RPMI7951 (cell line): ENCODE measurements at regions not wholly inside any gene's neighbourhood (a gene's known extent, or its start where the extent isn't known, plus 50 kb on each side); places are given as distances from the start of the nearest gene placed in this dataset.
"Not testable (repeated sequence)": the region's sequence is repeated elsewhere in the genome, so short reads cannot be mapped to it uniquely, and the experiment has no call there.

Experiments used
- DNase-seq: peaks from one replicate; pipeline ENCODE4 v3.0.0-alpha.2; 2012; ENCODE audit warnings: low read depth

- DNase-seq, result no peak
Observed at GRCh38 chr4:126136922-126137781, 822.4 kb downstream of the FAT4 start.

- DNase-seq, result no peak
Observed at GRCh38 chr4:126137782-126138170, 823.0 kb downstream of the FAT4 start.

- no peak for DNase-seq
Observed at GRCh38 chr4:126144543-126145237, 829.9 kb downstream of the FAT4 start.

GRCh38 chr4:126168484-126168883 lies 853.7 kb downstream of the FAT4 start:
- no peak for DNase-seq

- no peak for DNase-seq
Observed at GRCh38 chr4:126172126-126172525, 857.4 kb downstream of the FAT4 start.

DNA sequence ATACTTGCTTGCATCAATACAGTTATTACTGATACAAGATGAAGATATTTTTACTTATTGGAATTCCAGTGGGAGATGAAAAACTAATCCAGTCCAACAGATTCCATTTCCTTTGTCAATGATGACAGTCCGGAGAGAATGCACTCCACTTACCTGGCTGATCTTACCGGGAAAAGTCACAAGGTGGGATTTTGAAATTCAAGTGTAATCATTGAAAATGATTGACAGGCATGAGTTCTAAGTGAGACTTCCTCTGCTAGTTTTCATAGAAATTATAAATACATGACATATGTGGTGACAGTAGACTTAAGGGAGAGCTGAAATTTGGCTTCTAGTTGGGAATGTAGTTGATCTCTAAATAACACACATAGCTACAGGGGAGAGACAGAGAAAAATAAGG lies 859.9 kb downstream of the FAT4 start:
- DNase-seq, result no peak

DNA sequence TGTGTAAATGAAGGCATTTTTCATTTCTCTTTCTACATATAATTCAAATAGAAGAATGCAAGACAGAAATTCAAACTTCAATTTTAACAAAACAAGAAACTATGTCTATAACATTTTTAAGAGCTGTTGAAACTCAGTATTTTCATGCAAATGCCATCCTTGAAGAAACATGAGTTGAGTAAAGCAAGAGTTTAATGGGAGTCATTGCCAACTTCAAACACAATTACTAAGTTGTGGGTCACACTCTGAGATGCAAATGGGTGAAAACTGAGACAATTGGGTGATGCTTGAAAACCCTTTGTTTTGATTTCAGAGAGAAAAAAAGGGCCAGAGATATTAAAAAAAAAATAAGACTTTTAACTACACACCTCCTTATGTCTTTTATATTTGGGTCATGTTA lies 865.9 kb downstream of the FAT4 start:
- no peak for DNase-seq

DNA sequence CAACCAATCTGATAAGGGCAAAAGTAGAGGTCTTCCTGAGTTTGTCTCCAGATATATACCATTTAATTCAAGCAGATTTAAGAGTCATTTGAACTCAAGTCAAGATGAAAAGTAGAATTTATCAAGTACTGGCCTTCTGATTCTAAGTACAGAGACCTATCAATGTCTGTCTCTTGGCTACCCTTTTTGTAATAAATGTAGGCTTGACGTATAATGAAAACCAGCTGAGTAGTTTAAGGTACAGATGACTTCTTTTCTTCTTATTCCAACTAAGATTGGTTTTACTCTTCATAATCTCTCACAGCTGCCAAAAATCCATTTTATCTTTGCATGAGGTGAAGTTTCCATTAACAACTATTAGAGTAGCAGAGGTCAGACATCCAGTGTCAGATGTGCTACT lies 867.6 kb downstream of the FAT4 start:
- DNase-seq, result no peak

DNA sequence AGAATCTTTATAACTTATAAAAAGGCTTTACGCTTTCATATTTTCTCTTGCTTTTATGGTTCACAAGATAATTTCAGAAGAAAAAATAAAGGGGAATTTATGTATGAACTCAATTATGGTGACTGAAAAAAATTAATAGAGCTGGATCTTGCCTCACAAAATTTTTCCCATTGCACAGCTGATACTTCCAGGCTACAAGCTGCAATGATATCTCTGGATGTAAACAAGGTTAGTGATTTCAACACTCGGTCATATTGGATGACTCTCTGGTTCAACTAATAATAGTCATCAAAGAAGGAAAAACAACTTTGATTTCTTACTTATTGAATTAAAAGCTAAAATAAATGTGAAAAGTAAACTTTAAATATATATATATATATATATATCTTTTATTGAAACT lies 868.0 kb downstream of the FAT4 start:
- no peak for DNase-seq

GRCh38 chr4:126183206-126183605 lies 868.5 kb downstream of the FAT4 start:
- DNase-seq, result no peak

DNA sequence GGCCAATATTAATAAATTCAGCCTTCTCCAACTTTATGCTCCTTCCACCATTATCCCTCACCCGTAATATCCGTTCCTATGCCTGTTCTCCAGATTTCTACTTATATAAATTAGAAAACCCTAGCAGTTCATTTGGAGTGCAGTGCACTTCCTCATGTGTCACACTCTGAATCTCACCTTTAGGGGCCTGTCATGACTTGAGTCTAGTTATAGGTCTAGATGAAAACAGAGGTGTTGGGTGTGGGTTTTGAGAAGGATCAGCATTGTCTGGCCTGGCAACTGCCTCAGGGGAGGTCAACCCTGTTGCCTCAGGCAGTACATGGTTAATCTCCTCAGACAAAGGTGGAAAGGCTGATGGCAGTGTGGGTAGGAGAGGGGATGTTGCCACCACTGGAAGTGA lies 876.8 kb downstream of the FAT4 start:
- no peak for DNase-seq

DNA sequence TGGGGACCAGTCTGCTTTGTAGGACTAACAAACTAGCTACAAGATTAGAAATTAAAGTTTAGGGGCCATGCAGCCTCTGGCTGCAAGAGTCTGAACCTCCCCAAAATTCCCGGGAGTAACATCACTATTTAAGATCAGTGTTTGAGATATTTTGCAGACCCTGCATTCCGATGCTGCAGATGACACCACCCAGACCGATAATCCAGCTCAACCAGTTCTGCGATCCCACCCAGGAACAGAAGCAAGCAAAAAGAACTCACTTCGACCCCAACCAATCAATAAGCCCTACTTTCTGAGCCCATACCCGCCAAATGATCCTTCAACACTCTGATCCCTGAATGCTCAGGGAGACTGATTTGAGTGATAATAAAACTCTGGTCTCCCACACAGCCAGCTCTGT lies 877.8 kb downstream of the FAT4 start:
- DNase-seq, result no peak

DNA sequence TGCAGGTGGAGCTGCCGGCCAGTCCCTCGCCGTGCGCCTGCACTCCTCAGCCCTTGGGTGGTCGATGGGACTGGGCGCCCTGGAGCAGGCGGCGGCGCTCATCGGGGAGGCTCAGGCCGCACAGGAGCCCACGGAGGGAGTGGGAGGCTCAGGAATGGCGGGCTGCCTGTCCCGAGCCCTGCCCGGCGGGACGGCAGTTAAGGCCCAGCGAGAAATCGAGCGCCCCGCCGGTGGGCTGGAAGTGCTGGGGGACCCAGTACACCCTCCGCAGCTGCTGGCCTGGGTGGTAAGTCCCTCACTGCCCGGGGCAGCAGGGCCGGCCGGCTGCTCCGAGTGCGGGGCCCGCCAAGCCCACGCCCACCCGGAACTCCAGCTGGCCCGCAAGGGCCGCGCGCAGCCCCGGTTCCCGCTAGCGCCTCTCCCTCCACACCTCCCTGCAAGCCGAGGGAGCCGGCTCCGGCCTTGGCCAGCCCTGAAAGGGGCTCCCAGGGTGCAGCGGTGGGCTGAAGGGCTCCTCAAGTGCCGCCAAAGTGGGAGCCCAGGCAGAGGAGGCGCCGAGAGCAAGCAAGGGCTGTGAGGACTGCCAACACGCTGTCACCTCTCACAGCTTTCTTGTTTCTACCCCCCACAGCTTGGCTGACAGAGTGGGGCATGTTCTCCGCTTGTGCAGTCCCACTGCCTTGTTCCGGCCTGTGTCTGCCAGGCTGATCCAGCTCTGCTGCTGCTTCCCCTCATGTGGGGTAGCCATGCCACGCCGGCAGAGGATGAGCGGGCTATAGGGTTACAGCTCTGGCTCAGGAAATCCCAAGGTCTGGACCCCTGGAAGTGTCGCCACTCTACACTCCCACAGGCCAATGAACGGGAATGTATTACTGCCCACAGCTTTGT lies 886.7 kb downstream of the FAT4 start:
- not testable (repeated sequence) for DNase-seq

GRCh38 chr4:126202226-126202625 lies 887.5 kb downstream of the FAT4 start:
- no peak for DNase-seq

DNA sequence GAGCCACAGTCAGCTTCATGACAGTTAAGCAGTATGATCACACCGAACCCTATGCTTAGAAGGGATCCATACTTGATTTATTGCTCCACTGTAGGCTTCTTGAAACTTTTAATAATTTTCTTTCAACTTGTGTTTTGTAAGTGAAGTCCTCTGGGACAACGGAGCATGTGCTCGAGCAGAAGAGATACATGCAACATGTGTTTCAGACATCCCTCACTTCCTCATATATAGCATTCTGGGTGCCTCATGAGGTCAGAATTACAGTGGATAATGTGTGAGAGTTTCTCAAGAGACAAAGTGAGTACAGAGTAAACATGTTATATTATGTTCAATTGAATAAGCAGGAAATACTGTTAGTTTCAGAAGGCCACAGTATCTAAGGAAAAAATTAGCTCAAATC lies 893.2 kb downstream of the FAT4 start:
- no peak for DNase-seq

GRCh38 chr4:126209147-126209546 lies 894.4 kb downstream of the FAT4 start:
- DNase-seq, result no peak

DNA sequence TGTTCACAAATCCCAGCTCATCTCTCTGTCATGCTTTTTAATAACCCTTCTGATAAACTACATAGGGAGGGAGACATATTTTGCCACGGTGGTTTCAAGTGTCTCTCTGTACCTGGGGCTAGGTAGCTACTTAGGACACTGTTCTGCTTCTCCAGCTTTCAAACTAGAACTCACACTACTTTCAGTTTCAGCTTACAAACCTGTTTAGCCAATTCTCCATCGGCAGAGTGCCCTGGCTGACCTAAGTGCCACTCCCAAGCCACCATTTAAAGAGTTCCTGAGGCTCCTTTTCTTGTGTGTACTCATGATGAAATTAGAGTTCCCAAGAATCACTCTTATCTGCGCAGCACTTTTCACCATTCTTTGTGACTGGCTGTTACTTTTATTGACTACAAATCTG lies 899.2 kb downstream of the FAT4 start:
- DNase-seq, result no peak

DNA sequence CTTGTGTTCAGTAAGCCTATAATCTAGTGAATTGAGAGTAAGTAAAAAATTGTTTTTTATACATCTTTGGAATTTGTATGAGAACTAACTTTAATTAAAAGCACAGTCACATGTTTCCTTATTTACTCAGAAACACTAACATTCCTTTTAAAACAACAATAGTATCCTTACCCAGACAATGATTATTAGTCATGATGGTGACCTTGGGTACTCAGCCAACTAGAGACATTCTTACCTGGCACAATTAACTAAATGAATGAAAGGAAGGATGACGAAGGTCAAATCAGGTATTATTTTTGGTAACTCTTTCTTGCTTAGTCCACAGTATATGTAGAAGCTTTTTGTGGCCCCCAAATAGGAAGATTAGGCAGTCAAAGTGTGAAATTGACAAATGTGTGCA lies 901.0 kb downstream of the FAT4 start:
- DNase-seq, result no peak

DNA sequence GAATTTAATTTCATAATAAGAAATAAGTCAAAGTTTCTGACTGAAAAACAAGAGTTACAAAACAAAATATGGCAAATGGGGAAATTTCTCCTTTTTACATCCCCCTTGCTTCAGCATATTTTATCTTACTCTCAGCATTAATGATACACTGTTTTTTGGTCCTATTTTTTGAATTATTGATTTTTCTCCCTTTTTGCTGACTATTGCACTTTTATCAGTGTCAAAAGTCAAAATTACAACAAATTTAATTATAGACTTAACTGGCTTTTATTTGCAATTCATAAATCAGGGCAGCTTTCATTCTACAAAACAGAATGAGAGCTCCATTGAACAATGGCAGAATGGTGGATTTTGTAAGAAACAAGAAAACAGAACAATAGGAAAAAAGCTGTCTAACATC lies 901.9 kb downstream of the FAT4 start:
- DNase-seq, result no peak

DNA sequence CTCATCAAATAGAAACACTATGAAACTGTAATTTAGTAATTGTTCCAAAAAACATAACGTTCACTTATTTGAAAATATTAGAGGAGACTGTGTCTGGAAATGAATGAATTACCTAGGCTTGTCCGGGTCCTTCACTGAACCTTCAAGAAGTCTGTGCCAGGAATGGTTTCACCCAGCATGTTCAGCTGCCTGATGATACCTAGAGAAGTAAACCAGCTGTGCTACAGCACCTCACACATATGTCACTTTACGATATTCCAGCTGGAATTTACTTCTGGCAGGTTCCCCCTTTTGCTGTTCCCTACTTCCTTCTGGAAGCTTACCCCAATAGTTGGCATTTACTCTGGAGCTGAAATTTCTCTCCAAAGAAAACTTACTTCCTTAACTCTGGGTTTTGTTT lies 906.5 kb downstream of the FAT4 start:
- DNase-seq, result no peak

- no peak for DNase-seq
Observed at GRCh38 chr4:126221717-126222340, 907.1 kb downstream of the FAT4 start.
